ENCODE measurements at regions not wholly inside any gene's neighbourhood (a gene's known extent, or its start where the extent isn't known, plus 50 kb on each side); places are given as distances from the start of the nearest gene placed in this dataset.
"Not testable (repeated sequence)": the region's sequence is repeated elsewhere in the genome, so short reads cannot be mapped to it uniquely, and the experiment has no call there.

DNA sequence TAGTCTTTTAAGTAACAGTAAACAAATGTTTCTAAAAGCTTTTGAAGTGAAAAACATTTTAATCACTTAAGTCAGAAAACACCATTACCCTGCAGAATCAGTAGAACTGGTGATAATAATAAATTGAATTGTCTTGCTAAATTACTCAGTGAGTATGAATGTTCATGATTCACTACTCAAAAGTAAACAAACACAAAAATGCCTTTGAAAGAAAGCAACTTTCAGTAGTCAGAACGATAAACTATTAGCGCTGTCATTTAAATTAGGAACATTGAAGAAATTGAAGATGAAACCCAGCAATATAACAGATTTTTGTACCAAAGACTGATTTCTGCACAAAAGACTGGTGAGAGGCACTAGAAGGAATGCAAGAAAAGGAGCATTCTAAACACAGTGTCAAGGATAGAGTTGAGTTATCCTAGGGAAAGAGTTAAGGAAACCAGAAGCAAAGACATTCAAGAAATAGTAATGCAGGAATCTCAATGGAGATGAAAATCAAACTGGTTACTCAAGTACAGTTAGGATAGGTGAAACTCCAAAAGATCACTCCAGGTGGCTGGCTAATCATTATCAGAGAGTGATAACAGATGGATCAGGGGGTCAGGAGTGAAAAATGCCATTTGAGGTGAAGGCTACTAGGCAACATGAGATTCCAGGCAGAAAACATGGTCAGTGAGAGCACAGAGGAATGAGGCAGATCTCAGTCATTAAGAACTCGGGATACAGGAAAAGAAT, 77.4 kb upstream of the ALG10 start:
- TF ChIP-seq, protein P1, sequence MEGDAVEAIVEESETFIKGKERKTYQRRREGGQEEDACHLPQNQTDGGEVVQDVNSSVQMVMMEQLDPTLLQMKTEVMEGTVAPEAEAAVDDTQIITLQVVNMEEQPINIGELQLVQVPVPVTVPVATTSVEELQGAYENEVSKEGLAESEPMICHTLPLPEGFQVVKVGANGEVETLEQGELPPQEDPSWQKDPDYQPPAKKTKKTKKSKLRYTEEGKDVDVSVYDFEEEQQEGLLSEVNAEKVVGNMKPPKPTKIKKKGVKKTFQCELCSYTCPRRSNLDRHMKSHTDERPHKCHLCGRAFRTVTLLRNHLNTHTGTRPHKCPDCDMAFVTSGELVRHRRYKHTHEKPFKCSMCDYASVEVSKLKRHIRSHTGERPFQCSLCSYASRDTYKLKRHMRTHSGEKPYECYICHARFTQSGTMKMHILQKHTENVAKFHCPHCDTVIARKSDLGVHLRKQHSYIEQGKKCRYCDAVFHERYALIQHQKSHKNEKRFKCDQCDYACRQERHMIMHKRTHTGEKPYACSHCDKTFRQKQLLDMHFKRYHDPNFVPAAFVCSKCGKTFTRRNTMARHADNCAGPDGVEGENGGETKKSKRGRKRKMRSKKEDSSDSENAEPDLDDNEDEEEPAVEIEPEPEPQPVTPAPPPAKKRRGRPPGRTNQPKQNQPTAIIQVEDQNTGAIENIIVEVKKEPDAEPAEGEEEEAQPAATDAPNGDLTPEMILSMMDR (IDR thresholded peaks at IDR 0.05) = no peak
- no peak for DNase-seq (ENCODE audit: low spot score)
- no peak overlapping the region for H3K27ac ChIP-seq

DNA sequence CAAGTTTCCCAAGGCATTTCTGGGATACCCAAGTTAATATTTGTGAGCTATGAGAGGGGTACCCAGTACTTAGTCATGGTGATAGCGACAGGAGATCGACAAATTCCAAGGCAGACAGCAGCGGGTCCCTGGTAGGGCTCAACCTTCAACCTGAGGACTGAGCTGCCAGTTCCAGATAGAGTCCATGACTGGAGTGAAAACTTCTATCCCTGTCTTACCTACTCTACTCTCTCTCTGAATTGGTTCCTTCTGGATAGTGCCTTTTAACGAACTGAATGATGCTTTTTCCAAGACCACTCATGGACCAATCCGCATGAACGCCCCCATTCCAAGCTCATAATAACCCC, 76.9 kb upstream of the ALG10 start:
- no peak for DNase-seq (ENCODE audit: low spot score)
- Histone ChIP-seq H3K4me3 (no peak overlapping the region), H3K27ac (no peak overlapping the region)
- TF ChIP-seq, protein P1 (IDR thresholded peaks at IDR 0.05) = no peak

More for the DNA sequence above, 77.4 kb upstream of the ALG10 start:
- no peak overlapping the region for H3K4me3 ChIP-seq

DNA sequence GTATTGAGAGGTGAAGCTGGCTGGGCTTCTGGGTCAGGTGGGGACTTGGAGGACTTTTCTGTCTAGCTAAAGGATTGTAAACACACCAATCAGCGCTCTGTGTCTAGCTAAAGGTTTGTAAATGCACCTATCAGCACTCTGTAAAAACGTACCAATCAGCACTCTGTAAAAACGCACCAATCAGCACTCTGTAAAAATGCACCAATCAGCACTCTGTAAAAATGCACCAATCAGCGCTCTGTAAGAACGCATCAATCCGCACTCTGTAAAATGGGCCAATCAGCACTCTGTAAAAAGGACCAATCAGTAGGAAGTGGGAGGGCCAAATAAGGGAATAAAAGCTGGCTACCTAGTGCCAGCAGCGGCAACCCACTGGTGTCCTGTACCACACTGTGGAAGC, 56.1 kb upstream of the ALG10 start:
- not testable (repeated sequence) for H3K27ac ChIP-seq; DNase-seq (ENCODE audit: low spot score); H3K4me3 ChIP-seq

DNA sequence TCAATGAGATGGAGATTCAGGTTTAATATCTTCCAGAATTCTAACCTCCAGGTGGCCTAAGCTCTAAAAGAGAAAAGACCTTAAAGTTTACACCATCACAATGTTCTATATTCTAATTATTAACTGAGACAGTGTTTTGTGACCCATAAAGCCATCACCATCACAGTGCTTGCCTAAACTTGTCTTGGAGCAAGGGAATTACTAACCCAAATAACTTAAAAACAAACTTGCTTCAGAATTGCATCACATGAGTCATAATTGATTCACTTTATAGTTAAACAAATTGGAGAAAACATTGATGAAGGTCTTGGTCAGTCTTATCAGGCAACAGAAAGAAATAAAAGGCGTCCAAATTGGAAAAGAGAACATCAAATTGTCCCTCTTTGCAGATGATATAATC, 54.5 kb upstream of the ALG10 start:
- DNase-seq (ENCODE audit: low spot score) = no peak
- no peak overlapping the region for H3K4me3 ChIP-seq
- TF ChIP-seq, protein P1 (IDR thresholded peaks at IDR 0.05) = no peak
- no peak overlapping the region for H3K27ac ChIP-seq
